OCI-LY3 (cell line): ENCODE measurements at regions not wholly inside any gene's neighbourhood (a gene's known extent, or its start where the extent isn't known, plus 50 kb on each side); places are given as distances from the start of the nearest gene placed in this dataset.

Source experiments
- CTCF ChIP-seq: fragments of 200-600, 300-600 bp; sonication (generic); IDR thresholded peaks from 2 replicates; pipeline ENCODE4 v1.5.1; 2014; ENCODE audit warnings: antibody characterized with exemption, low read length, low read depth
- EZH2phosphoT487 ChIP-seq: fragments of 200-600 bp; shearing (Covaris generic); IDR thresholded peaks from 2 replicates; pipeline ENCODE4 v1.6.1; 2018; ENCODE audit warnings: antibody characterized with exemption, mixed run types, low read depth

- no peak for TF ChIP-seq CTCF
- TF ChIP-seq EZH2phosphoT487, result no peak
These were observed 436.5 kb downstream of the SMARCA1 start for GRCh38 chrX:129086802-129087201.
